ENCODE measurements at regions not wholly inside any gene's neighbourhood (a gene's known extent, or its start where the extent isn't known, plus 50 kb on each side); places are given as distances from the start of the nearest gene placed in this dataset.
A peak's percentile ranks its signal among the peaks of the same experiment; 100 is the strongest.

DNA sequence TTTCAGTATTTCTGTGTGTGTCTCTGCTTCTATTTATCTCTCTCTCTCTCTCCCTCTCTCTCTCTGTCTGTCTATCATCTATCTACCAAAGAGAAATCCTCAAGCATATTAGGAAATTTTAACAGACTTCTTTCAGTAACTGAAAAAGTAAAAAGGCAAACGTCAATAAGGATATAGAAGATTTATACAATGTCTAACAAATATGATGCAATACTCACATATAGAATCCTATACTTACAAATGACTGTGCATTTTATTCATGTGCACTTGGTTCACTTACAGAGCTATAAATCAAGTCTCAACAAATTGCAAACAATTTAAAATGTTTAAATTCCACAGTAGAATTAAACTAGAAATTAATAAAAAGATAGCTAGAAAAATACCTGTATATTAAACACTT, 289.0 kb downstream of the PSAT1 start:
- no peak overlapping the region for H3K4me3 ChIP-seq (ENCODE audit: low read depth, low read length)
- DNase-seq (ENCODE audit: low read depth): no peak
- TF ChIP-seq, protein P1, sequence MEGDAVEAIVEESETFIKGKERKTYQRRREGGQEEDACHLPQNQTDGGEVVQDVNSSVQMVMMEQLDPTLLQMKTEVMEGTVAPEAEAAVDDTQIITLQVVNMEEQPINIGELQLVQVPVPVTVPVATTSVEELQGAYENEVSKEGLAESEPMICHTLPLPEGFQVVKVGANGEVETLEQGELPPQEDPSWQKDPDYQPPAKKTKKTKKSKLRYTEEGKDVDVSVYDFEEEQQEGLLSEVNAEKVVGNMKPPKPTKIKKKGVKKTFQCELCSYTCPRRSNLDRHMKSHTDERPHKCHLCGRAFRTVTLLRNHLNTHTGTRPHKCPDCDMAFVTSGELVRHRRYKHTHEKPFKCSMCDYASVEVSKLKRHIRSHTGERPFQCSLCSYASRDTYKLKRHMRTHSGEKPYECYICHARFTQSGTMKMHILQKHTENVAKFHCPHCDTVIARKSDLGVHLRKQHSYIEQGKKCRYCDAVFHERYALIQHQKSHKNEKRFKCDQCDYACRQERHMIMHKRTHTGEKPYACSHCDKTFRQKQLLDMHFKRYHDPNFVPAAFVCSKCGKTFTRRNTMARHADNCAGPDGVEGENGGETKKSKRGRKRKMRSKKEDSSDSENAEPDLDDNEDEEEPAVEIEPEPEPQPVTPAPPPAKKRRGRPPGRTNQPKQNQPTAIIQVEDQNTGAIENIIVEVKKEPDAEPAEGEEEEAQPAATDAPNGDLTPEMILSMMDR (conservative IDR thresholded peaks at IDR 0.05; ENCODE audit: low read depth, low read length): no peak

DNA sequence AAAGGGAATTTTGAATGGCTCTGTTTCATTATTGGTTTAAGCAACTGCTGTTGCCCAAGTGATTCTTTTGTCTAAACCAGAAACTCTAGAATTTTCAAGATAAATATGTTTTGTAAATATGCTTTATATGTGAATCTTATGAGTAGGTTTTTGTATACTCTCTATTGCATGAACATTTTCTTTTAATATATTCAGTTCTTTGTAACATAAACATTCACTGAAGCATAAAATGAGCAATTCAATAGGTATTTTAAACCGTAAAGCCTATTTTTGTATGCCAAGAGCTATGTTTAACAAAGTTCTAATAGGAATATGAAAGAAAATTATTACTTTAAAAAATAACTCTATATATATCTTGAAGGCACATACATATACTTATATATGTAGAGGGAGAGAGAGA, 293.1 kb downstream of the PSAT1 start:
- no peak overlapping the region for H3K4me3 ChIP-seq (ENCODE audit: low read depth, low read length)
- TF ChIP-seq, protein P1 (conservative IDR thresholded peaks at IDR 0.05; ENCODE audit: low read depth, low read length): no peak
- DNase-seq (ENCODE audit: low read depth): no peak

DNA sequence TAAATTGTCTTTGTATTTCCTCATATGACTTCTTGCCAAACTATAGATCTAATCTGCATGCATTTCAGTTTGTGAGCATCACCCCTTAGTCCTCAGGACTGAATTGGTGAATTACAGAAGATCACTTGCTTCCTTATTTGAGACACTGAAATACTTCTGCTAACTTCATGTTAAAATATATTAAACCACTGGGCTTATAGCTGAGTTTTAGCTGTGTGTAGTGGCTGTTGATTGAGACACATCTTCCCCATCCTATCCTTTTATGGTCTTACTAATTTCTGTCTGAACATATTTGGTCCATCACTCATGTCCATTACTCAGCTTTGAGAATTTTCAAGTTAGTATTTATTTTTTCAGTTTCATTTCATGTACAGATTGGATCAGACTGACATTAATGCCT, 295.9 kb downstream of the PSAT1 start:
- DNase-seq (ENCODE audit: low read depth): peak; percentile 60
- no peak overlapping the region for H3K4me3 ChIP-seq (ENCODE audit: low read depth, low read length)
- TF ChIP-seq, protein P1 (conservative IDR thresholded peaks at IDR 0.05; ENCODE audit: low read depth, low read length): no peak

DNA sequence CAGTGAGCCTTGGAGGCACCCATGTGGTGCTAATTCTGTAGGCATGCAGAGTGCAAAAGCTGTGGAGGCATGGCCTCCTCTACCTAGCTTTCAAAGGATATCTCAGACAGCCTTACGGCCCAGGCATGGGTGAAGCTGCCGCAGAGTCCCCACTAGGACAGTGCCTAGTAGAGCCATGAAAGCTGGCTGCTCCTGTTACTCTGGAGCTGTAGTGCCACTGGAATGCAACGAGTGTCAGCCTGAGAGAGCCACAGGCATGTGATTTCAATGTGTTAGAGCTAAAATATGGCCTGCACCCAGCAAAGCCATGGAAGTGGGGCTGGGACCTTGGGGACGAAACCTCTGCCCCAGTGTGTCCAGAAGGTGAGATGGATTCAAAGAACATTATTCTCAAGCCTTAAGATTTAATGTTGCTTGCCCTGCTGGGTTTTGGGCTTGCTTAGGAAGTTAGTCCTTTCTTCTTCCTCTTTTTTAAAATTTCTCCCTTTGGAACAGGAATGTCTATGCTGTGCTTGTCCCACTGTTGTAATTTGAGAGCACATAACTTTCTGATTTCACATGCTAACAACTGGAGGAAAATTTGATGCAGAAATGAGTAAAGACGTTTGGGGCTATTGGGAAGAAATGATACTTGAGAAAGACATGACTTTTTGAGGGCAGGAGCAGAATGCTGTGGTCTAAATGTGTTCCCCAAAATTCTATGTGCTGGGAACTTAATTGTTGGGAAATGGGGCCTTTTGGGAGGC, 298.4 kb downstream of the PSAT1 start:
- TF ChIP-seq, protein P1 (conservative IDR thresholded peaks at IDR 0.05; ENCODE audit: low read depth, low read length): no peak
- no peak for DNase-seq (ENCODE audit: low read depth)
- no peak overlapping the region for H3K4me3 ChIP-seq (ENCODE audit: low read depth, low read length)

DNA sequence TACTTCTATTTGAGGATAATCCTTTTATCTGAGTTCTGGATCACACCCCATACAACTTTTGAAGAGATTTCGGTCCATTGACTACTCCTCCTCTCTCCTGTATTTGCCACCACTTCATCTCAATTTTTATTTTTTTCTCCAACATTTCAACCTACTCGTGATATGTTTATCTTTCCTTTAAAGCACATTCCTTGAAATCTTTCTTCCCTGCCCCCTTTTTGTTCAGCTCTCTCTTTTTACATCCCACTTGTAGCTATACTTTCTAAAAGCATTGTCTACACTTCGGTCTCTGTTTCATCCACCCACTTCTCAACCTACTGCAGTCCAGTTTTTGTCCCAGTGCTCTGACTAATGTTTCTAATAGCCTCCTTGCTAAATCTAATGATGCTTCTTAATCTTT, 299.4 kb downstream of the PSAT1 start:
- TF ChIP-seq, protein P1 (conservative IDR thresholded peaks at IDR 0.05; ENCODE audit: low read depth, low read length): no peak
- H3K4me3 ChIP-seq (ENCODE audit: low read depth, low read length): no peak overlapping the region
- DNase-seq (ENCODE audit: low read depth): no peak

DNA sequence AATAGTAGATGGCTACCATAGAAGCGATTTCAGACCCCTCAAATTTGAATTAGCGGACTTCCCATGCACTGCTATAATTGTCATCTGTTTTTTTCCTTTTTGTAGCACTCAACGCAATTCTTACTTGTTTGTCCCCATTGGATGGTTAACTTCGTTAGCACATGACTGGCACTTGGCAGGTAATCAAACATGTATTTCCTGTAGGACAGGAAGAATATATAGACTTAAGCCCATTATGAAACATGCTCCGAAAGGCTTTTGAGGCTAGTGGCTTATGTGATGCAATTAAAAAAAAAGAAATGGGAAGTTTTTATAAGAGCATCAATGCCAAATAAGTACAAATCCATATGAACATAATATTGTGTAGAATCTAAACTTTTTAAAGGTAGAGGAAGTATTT, 301.2 kb downstream of the PSAT1 start:
- DNase-seq (ENCODE audit: low read depth): no peak
- TF ChIP-seq, protein P1 (conservative IDR thresholded peaks at IDR 0.05; ENCODE audit: low read depth, low read length): no peak

DNA sequence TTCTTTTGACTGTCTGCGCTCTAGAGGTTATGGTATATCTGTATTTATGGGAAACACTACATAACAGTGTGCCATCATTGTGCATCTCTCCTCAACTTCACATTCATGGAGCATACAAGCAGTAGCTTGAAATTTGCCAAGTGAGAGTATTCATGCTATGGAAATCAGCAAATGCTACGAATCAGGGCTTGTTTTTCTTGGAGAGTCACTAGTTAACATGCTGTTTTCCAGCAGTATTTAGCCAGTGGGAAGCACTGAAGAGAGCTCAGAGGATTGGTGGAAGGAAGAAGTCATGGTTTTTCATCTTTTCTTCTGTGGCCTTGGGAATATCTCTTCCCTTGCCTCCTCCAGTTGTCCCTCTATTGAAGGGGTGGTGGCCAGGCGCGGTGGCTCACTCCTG, 303.0 kb downstream of the PSAT1 start:
- DNase-seq (ENCODE audit: low read depth): peak; percentile 14
- TF ChIP-seq, protein P1 (conservative IDR thresholded peaks at IDR 0.05; ENCODE audit: low read depth, low read length): no peak
- H3K4me3 ChIP-seq (ENCODE audit: low read depth, low read length): no peak overlapping the region

More for the DNA sequence above, 301.2 kb downstream of the PSAT1 start:
- H3K4me3 ChIP-seq (ENCODE audit: low read depth, low read length): no peak overlapping the region
